HEK293 (cell line): ENCODE measurements at regions not wholly inside any gene's neighbourhood (a gene's known extent, or its start where the extent isn't known, plus 50 kb on each side); places are given as distances from the start of the nearest gene placed in this dataset.

Experiments used
- CTCF ChIA-PET: fragments of 350-600 bp; formaldehyde crosslinking; extraction: SDS; loops from one replicate; lab custom pipeline; 2021; ENCODE audit warnings: antibody characterized with exemption; lab: Yijun Ruan, JAX
- POLR2A ChIA-PET: fragments of 300-600 bp; formaldehyde crosslinking; extraction: SDS; loops from one replicate; lab custom pipeline; 2020; ENCODE audit warnings: antibody characterized with exemption, inconsistent platforms; lab: Yijun Ruan, JAX
- H3K27ac ChIP-seq: fragments of 200-500 bp; sonication (Bioruptor generic); 2 replicates; pipeline ENCODE4 v1.5.1; 2014; ENCODE audit warnings: low read depth, low read length, control low read depth, inconsistent platforms; ENCODE audit errors: extremely low read depth
- H3K36me3 ChIP-seq, 2 experiments: fragments of 200-500 bp in 1 of 2; sonication (Bioruptor generic) in 1 of 2; 1 replicate in 1 of 2; 2 replicates in 1 of 2; pipeline ENCODE4 v1.5.1; 2014 to 2017; ENCODE audit warnings: inconsistent platforms in 2 of 2, low read length in 2 of 2; ENCODE audit not compliant: control insufficient read depth in 2 of 2, insufficient read depth in 1 of 2
- H3K4me1 ChIP-seq: fragments of 200-500 bp; sonication (Bioruptor generic); 2 replicates; pipeline ENCODE4 v1.5.1; 2014; ENCODE audit warnings: mild to moderate bottlenecking, low read length, inconsistent platforms; ENCODE audit not compliant: control insufficient read depth, insufficient read depth
- H3K4me3 ChIP-seq: 2 replicates; pipeline ENCODE4 v1.5.1; 2011; ENCODE audit warnings: low read depth, mild to moderate bottlenecking, control low read depth, low read length, moderate library complexity
- H3K9me3 ChIP-seq: fragments of 200-500 bp; sonication (Bioruptor generic); 2 replicates; pipeline ENCODE4 v1.5.1; 2014; ENCODE audit warnings: low read depth, low read length, inconsistent platforms; ENCODE audit not compliant: control insufficient read depth, insufficient read depth
- CTCF ChIP-seq: fragments of 450-650 bp; formaldehyde crosslinking; IDR thresholded peaks from 2 replicates; pipeline ENCODE4 v1.5.1; 2016; ENCODE audit warnings: missing biosample characterization, missing genetic modification characterization
- GLIS1 ChIP-seq: fragments of 450-650 bp; formaldehyde crosslinking; IDR thresholded peaks from 2 replicates; pipeline ENCODE4 v1.5.1; 2016; ENCODE audit warnings: missing biosample characterization, missing genetic modification characterization
- PRDM6 ChIP-seq: fragments of 450-650 bp; formaldehyde crosslinking; IDR thresholded peaks from 2 replicates; pipeline ENCODE4 v1.5.1; 2017; ENCODE audit warnings: missing biosample characterization, missing genetic modification characterization
- ZBTB20 ChIP-seq: fragments of 450-650 bp; formaldehyde crosslinking; IDR thresholded peaks from 2 replicates; pipeline ENCODE4 v1.5.1; 2016; ENCODE audit warnings: missing biosample characterization, missing genetic modification characterization
- ZBTB44 ChIP-seq: fragments of 450-650 bp; IDR thresholded peaks from 2 replicates; pipeline ENCODE4 v1.5.1; 2018; ENCODE audit warnings: missing biosample characterization, mild to moderate bottlenecking, missing genetic modification characterization
- ZNF274 ChIP-seq, 2 experiments: fragments of 200-500 bp in 1 of 2; fragments of 450-650 bp in 1 of 2; sonication (Bioruptor generic) in 1 of 2; formaldehyde crosslinking in 1 of 2; IDR thresholded peaks; 2 replicates each; pipeline versions ENCODE4 v1.5.1 to v1.6.1; 2014 to 2016; ENCODE audit warnings: borderline replicate concordance in 1 of 2, inconsistent platforms in 1 of 2, low read length in 1 of 2, missing biosample characterization in 1 of 2, missing genetic modification characterization in 1 of 2
- ZNF37A ChIP-seq: fragments of 450-650 bp; IDR thresholded peaks from 2 replicates; pipeline ENCODE4 v1.5.1; 2018; ENCODE audit warnings: missing biosample characterization, missing genetic modification characterization
- ZNF426 ChIP-seq: fragments of 450-650 bp; formaldehyde crosslinking; IDR thresholded peaks from 2 replicates; pipeline ENCODE4 v1.5.1; 2017; ENCODE audit warnings: missing biosample characterization, missing genetic modification characterization, mild to moderate bottlenecking, inconsistent platforms, moderate library complexity
- ZNF544 ChIP-seq: fragments of 450-650 bp; formaldehyde crosslinking; IDR thresholded peaks from 2 replicates; pipeline ENCODE4 v1.5.0; 2017; ENCODE audit warnings: missing biosample characterization, missing genetic modification characterization
- ZNF639 ChIP-seq: fragments of 450-650 bp; formaldehyde crosslinking; IDR thresholded peaks from 2 replicates; pipeline ENCODE4 v1.5.1; 2016; ENCODE audit warnings: missing biosample characterization, missing genetic modification characterization
- ZNF660 ChIP-seq: fragments of 450-650 bp; IDR thresholded peaks from 2 replicates; pipeline ENCODE4 v1.5.1; 2018; ENCODE audit warnings: missing biosample characterization, mild to moderate bottlenecking, missing genetic modification characterization
- ZNF704 ChIP-seq: fragments of 450-650 bp; formaldehyde crosslinking; IDR thresholded peaks from 2 replicates; pipeline ENCODE4 v1.5.1; 2016; ENCODE audit warnings: missing biosample characterization, missing genetic modification characterization
- ZNF768 ChIP-seq: fragments of 450-650 bp; formaldehyde crosslinking; IDR thresholded peaks from 2 replicates; pipeline ENCODE4 v1.5.1; 2018; ENCODE audit warnings: missing biosample characterization, mild to moderate bottlenecking, missing genetic modification characterization
- ZNF792 ChIP-seq: fragments of 450-650 bp; formaldehyde crosslinking; IDR thresholded peaks from 2 replicates; pipeline ENCODE4 v1.5.1; 2016; ENCODE audit warnings: missing biosample characterization, missing genetic modification characterization

GRCh38 chrX:44459501-44459900 lies 83.2 kb downstream of the FUNDC1 start (continued):
- no peak for TF ChIP-seq PRDM6 (tag by site-specific recombination)
- no peak for TF ChIP-seq ZBTB20 (tag by site-specific recombination)
- TF ChIP-seq ZNF704 (tag by site-specific recombination): no peak
- no peak for TF ChIP-seq ZNF426 (tag by site-specific recombination)
- no peak for TF ChIP-seq ZNF639 (tag by site-specific recombination)
- no peak for TF ChIP-seq ZNF37A
- TF ChIP-seq ZNF544 (tag by site-specific recombination): no peak
- no peak for TF ChIP-seq CTCF (tag by site-specific recombination)
- TF ChIP-seq ZNF768 (tag by site-specific recombination): no peak
- TF ChIP-seq GLIS1 (tag by site-specific recombination): no peak

GRCh38 chrX:44456685-44457084 lies 86.0 kb downstream of the FUNDC1 start:
- no peaks in the 10 kb centered on the region for H3K9me3 ChIP-seq
- no peak overlapping the region for H3K4me3 ChIP-seq
- H3K4me1 ChIP-seq: no peaks in the 10 kb centered on the region
- H3K27ac ChIP-seq: no peak overlapping the region
- CTCF ChIA-PET: interaction anchor here (0.7 kb wide), 1 partner anchor 394 kb away, joined by 3 read pairs; no protein-coding TSS in a partner anchor
- H3K36me3 ChIP-seq: no peaks in the 10 kb centered on the region
- POLR2A ChIA-PET: no interaction called here
- TF ChIP-seq ZNF274 (IDR thresholded peaks at IDR 0.05; ENCODE audit: low read length) (no peak), ZNF274 (tag by site-specific recombination; IDR thresholded peaks at IDR 0.05; ENCODE audit: borderline replicate concordance) (no peak), ZBTB44 (no peak)
- TF ChIP-seq, all 188 proteins: peak for 0

- CTCF ChIA-PET: interaction anchor here (0.6 kb wide), 1 partner anchor 216 kb away, joined by 3 read pairs; no protein-coding TSS in a partner anchor
- no peaks in the 10 kb centered on the region; the same call in 1 of the 2 replicates for H3K9me3 ChIP-seq
- H3K27ac ChIP-seq: no peak overlapping the region
- H3K4me1 ChIP-seq: no peaks in the 10 kb centered on the region
- H3K4me3 ChIP-seq: no peak overlapping the region
- TF ChIP-seq ZNF792 (tag by site-specific recombination) (no peak), ZBTB20 (tag by site-specific recombination) (no peak), ZNF660 (no peak)
- TF ChIP-seq, all 188 proteins: peak for 0
- POLR2A ChIA-PET: no interaction called here
- H3K36me3 ChIP-seq: no peaks in the 10 kb centered on the region
Observed at GRCh38 chrX:44451056-44451455, 91.6 kb downstream of the FUNDC1 start.
